IMR-90 (cell line): ENCODE measurements at regions not wholly inside any gene's neighbourhood (a gene's known extent, or its start where the extent isn't known, plus 50 kb on each side); places are given as distances from the start of the nearest gene placed in this dataset.

Experiments
- ATAC-seq: fragments of 200-7000 bp; cut with Tn5 transposase; 2 replicates; pipeline ENCODE4 v1.9.1; 2020; ENCODE audit warnings: low read depth, mild to moderate bottlenecking, moderate library complexity
- BruUV-seq: library from RNA; stranded (reverse); fragments of 400-500 nt; replicated peaks from 2 replicates; lab custom pipeline; 2021; lab: Mats Ljungman, UMichigan
- CTCF ChIA-PET: fragments of 300-600 bp; formaldehyde crosslinking; extraction: SDS; loops from one replicate; lab custom pipeline; 2021; ENCODE audit warnings: antibody characterized with exemption; lab: Yijun Ruan, JAX
- POLR2A ChIA-PET: fragments of 300-600 bp; sonication (Branson Sonifier 250); formaldehyde crosslinking; loops from one replicate; lab custom pipeline; 2022; ENCODE audit warnings: antibody characterized with exemption; ENCODE audit not compliant: unreplicated experiment; lab: Charles Lee
- DNase-seq: peaks from one replicate; pipeline ENCODE4 v3.0.0; 2013
- H2AFZ ChIP-seq: replicated peaks from 2 replicates; pipeline ENCODE3; 2013; ENCODE audit warnings: low read length, mild to moderate bottlenecking; ENCODE audit not compliant: poor library complexity
- H2AK5ac ChIP-seq: 2 replicates; pipeline ENCODE4 v1.6.1; 2013; ENCODE audit warnings: low read depth, low read length, inconsistent platforms
- H2AK9ac ChIP-seq: replicated peaks from 2 replicates; pipeline ENCODE3; 2013; ENCODE audit warnings: mild to moderate bottlenecking, low read depth, low read length, moderate library complexity; ENCODE audit not compliant: poor library complexity
- H2BK120ac ChIP-seq: 2 replicates; pipeline ENCODE4 v1.6.1; 2013; ENCODE audit warnings: low read depth, low read length, inconsistent platforms
- H2BK15ac ChIP-seq: 3 replicates; pipeline ENCODE4 v1.6.1; 2013; ENCODE audit warnings: low read depth, low read length, inconsistent platforms
- H2BK20ac ChIP-seq: 2 replicates; pipeline ENCODE4 v1.6.1; 2013; ENCODE audit warnings: low read depth, mild to moderate bottlenecking, inconsistent platforms, low read length, moderate library complexity
- H2BK5ac ChIP-seq: 2 replicates; pipeline ENCODE4 v1.6.1; 2013; ENCODE audit warnings: mild to moderate bottlenecking, low read depth, low read length, inconsistent platforms; ENCODE audit not compliant: poor library complexity, severe bottlenecking
- H3K14ac ChIP-seq: replicated peaks from 2 replicates; pipeline ENCODE4 v1.6.1; 2013; ENCODE audit warnings: low read depth, low read length, inconsistent platforms
- H3K18ac ChIP-seq: 2 replicates; pipeline ENCODE4 v1.6.1; 2013; ENCODE audit warnings: low read depth, low read length, control low read depth
- H3K23ac ChIP-seq: 2 replicates; pipeline ENCODE4 v1.6.1; 2013; ENCODE audit warnings: low read depth, low read length, inconsistent platforms
- H3K27ac ChIP-seq: 2 replicates; pipeline ENCODE4 v1.5.1; 2013; ENCODE audit warnings: mild to moderate bottlenecking, control low read depth, low read length; ENCODE audit not compliant: insufficient read depth
- H3K27me3 ChIP-seq: 2 replicates; pipeline ENCODE4 v1.6.1; 2013; ENCODE audit warnings: low read length; ENCODE audit not compliant: control insufficient read depth, insufficient read depth
- H3K36me3 ChIP-seq: 2 replicates; pipeline ENCODE4 v1.6.1; 2013; ENCODE audit warnings: low read length, mixed read lengths; ENCODE audit not compliant: control insufficient read depth, insufficient read depth
- H3K4ac ChIP-seq: 2 replicates; pipeline ENCODE4 v1.6.1; 2013; ENCODE audit warnings: low read depth, low read length, inconsistent platforms
- H3K4me1 ChIP-seq: 2 replicates; pipeline ENCODE4 v1.6.1; 2013; ENCODE audit warnings: low read length, mixed read lengths; ENCODE audit not compliant: control insufficient read depth, insufficient read depth
- H3K4me2 ChIP-seq: 2 replicates; pipeline ENCODE4 v1.6.1; 2013; ENCODE audit warnings: low read depth, mild to moderate bottlenecking, control low read depth, low read length, moderate library complexity
- H3K4me3 ChIP-seq: 2 replicates; pipeline ENCODE4 v1.5.1; 2013; ENCODE audit warnings: low read depth, mild to moderate bottlenecking, control low read depth, low read length, moderate library complexity; ENCODE audit not compliant: insufficient read depth
- H3K56ac ChIP-seq: 2 replicates; pipeline ENCODE4 v1.6.1; 2013; ENCODE audit warnings: low read length, inconsistent platforms; ENCODE audit not compliant: insufficient read depth; ENCODE audit errors: extremely low read depth
- H3K79me1 ChIP-seq, 2 experiments: 2 replicates each; pipeline ENCODE4 v1.6.1; 2013; ENCODE audit warnings: low read length in 2 of 2, inconsistent platforms in 1 of 2, low read depth in 1 of 2
- H3K9ac ChIP-seq: 2 replicates; pipeline ENCODE4 v1.6.1; 2013; ENCODE audit warnings: low read depth, low read length, control low read depth
- H3K9me1 ChIP-seq: 2 replicates; pipeline ENCODE4 v1.6.1; 2013; ENCODE audit warnings: low read length, inconsistent platforms; ENCODE audit not compliant: insufficient read depth
- H3K9me3 ChIP-seq: 2 replicates; pipeline ENCODE4 v1.6.1; 2013; ENCODE audit warnings: low read length; ENCODE audit not compliant: control insufficient read depth, insufficient read depth
- H4K20me1 ChIP-seq: 2 replicates; pipeline ENCODE4 v1.6.1; 2013; ENCODE audit warnings: low read length, inconsistent platforms; ENCODE audit not compliant: insufficient read depth
- H4K5ac ChIP-seq: 2 replicates; pipeline ENCODE4 v1.6.1; 2013; ENCODE audit warnings: mild to moderate bottlenecking, low read depth, low read length, control low read depth
- H4K8ac ChIP-seq, 2 experiments: 2 replicates each; pipeline ENCODE4 v1.6.1; 2013; ENCODE audit warnings: low read depth in 2 of 2, low read length in 2 of 2, control low read depth in 1 of 2, inconsistent platforms in 1 of 2
- H4K91ac ChIP-seq: 2 replicates; pipeline ENCODE4 v1.6.1; 2013; ENCODE audit warnings: low read depth, low read length, inconsistent platforms; ENCODE audit not compliant: insufficient read depth
- BHLHE40 ChIP-seq: fragments of 150-350 bp; IDR thresholded peaks from 2 replicates; pipeline ENCODE4 v1.6.1; 2016; ENCODE audit warnings: mild to moderate bottlenecking, low read depth, low read length
- CEBPB ChIP-seq: IDR thresholded peaks from 2 replicates; pipeline ENCODE4 v1.6.1; 2012; ENCODE audit warnings: low read depth, low read length, improper control_type of control experiment
- NFE2L2 ChIP-seq: fragments of 150-350 bp; IDR thresholded peaks from 2 replicates; pipeline ENCODE4 v1.6.1; 2016; ENCODE audit warnings: low read depth, mild to moderate bottlenecking, low read length
- POLR2A ChIP-seq: IDR thresholded peaks from 2 replicates; pipeline ENCODE4 v1.6.1; 2012; ENCODE audit warnings: mild to moderate bottlenecking, low read depth, low read length
- RAD21 ChIP-seq: IDR thresholded peaks from 2 replicates; pipeline ENCODE4 v1.6.1; 2012; ENCODE audit warnings: low read length, improper control_type of control experiment
- RFX5 ChIP-seq: IDR thresholded peaks from 2 replicates; pipeline ENCODE4 v1.8.0; 2012; ENCODE audit warnings: low read depth, mild to moderate bottlenecking, low read length, moderate library complexity
- SMC3 ChIP-seq: fragments of 150-350 bp; IDR thresholded peaks from 2 replicates; pipeline ENCODE4 v1.6.1; 2016; ENCODE audit warnings: low read depth, mild to moderate bottlenecking, antibody characterized with exemption, low read length, moderate library complexity
- WGBS, 2 experiments: methylation state at CpG; one replicate each; pipeline versions ENCODE4 v1.1.5 to v1.1.7; 2013; ENCODE audit warnings: missing lambda C conversion rate in 2 of 2; ENCODE audit not compliant: insufficient read length in 1 of 2; ENCODE audit errors: extremely low coverage in 2 of 2; 5-methylcytosine and 5-hydroxymethylcytosine counted together
- dilution Hi-C: fragments of 300-500 bp; cut with HindIII; formaldehyde crosslinking; loops from one replicate; pipeline ENCODE4 v1.14.3; 2018; ENCODE audit warnings: low sequenced_read_pairs; ENCODE audit not compliant: unreplicated experiment
- in situ Hi-C: fragments of 300-500 bp; cut with MboI; formaldehyde crosslinking; loops from 3 replicates; pipeline ENCODE4 v1.14.3; 2019; ENCODE audit warnings: low sequenced_read_pairs, inconsistent platforms, mixed read lengths
- intact Hi-C: fragments of 100-400 bp; cut with micrococcal nuclease; formaldehyde crosslinking; loops from 2 replicates; pipeline ENCODE4 v1.10.0; 2022
- TF ChIP-seq, protein P1 (sequence below): conservative IDR thresholded peaks from 2 replicates; pipeline ENCODE4 v1.5.1; 2012; ENCODE audit warnings: mild to moderate bottlenecking, low read depth, low read length, improper control_type of control experiment

DNA sequence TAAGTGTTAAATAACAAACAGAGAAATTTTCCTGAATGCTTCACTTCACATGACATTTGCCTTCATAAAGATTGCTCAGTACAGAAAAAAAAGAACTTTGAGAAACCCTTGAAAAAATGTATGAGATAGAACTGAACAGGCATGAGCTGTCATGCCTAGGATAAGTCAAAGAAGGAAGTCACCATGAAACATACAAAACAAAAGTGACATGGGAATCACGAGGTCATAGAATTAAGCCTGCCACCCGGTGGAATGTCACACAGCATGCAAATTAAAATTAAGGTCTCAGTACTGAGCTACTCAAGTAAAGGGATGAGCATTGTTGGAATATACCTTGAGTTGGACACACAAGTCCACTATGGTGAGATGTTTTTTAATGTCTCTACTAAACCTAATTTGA is 652.5 kb upstream of the NECTIN3 start:
- Histone ChIP-seq H2BK20ac (peak overlapping the region; percentile 99), H3K9me1 (no peaks in the 10 kb centered on the region), H4K91ac (peak overlapping the region; percentile 96), H3K27ac (peak overlapping the region; percentile 96), H3K4me1 (peaks cover 9% of the 10 kb centered on the region), H3K4me2 (no peak overlapping the region), H3K56ac (peak overlapping the region; percentile 35), H2AFZ (no peak overlapping the region), H4K8ac (peak overlapping the region; percentile 93 to 97), H3K27me3 (no peaks in the 10 kb centered on the region), H3K9me3 (no peaks in the 10 kb centered on the region), H3K14ac (peak overlapping the region; percentile 91), H3K18ac (peak overlapping the region; percentile 99), H3K9ac (no peak overlapping the region), H2BK120ac (peak overlapping the region; percentile 99), H3K79me1 (no peaks in the 10 kb centered on the region; a peak in 1 of 4 replicates), H3K4ac (peak overlapping the region; percentile 93), H3K4me3 (no peak overlapping the region), H4K5ac (peak overlapping the region; percentile 95), H2BK5ac (peak overlapping the region; percentile 100), H2AK9ac (no peak overlapping the region), H2BK15ac (peak overlapping the region; percentile 96; the same call in 2 of the 3 replicates), H3K36me3 (no peaks in the 10 kb centered on the region), H3K23ac (peak overlapping the region; percentile 85), H4K20me1 (no peaks in the 10 kb centered on the region), H2AK5ac (peak overlapping the region; percentile 54)
- intact Hi-C loops (loop anchor here (5.0 to 10.0 kb wide), 2 partner anchors 687 to 884 kb away; no protein-coding TSS in a partner anchor), dilution Hi-C loops (no loop called here), in situ Hi-C loops (no loop called here)
- no peak for ATAC-seq
- no CpG with 5 or more reads among the region's 2 CpGs for WGBS, 2 experiments
- no TSS peak for BruUV-seq
- CTCF ChIA-PET, result no interaction called here
- POLR2A ChIA-PET, result interaction anchor here (0.5 kb wide), 1 partner anchor 1634 kb away, joined by 3 read pairs; no protein-coding TSS in a partner anchor
- DNase-seq, result no peak
- TF ChIP-seq, protein P1, sequence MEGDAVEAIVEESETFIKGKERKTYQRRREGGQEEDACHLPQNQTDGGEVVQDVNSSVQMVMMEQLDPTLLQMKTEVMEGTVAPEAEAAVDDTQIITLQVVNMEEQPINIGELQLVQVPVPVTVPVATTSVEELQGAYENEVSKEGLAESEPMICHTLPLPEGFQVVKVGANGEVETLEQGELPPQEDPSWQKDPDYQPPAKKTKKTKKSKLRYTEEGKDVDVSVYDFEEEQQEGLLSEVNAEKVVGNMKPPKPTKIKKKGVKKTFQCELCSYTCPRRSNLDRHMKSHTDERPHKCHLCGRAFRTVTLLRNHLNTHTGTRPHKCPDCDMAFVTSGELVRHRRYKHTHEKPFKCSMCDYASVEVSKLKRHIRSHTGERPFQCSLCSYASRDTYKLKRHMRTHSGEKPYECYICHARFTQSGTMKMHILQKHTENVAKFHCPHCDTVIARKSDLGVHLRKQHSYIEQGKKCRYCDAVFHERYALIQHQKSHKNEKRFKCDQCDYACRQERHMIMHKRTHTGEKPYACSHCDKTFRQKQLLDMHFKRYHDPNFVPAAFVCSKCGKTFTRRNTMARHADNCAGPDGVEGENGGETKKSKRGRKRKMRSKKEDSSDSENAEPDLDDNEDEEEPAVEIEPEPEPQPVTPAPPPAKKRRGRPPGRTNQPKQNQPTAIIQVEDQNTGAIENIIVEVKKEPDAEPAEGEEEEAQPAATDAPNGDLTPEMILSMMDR, result no peak
- TF ChIP-seq RFX5, result no peak
- no peak for TF ChIP-seq RAD21
- TF ChIP-seq CEBPB, result no peak
- TF ChIP-seq SMC3, result no peak
- TF ChIP-seq POLR2A, result no peak
- no peak for TF ChIP-seq NFE2L2
- TF ChIP-seq BHLHE40, result no peak
